HEK293T (cell line): ENCODE measurements at regions not wholly inside any gene's neighbourhood (a gene's known extent, or its start where the extent isn't known, plus 50 kb on each side); places are given as distances from the start of the nearest gene placed in this dataset.

ENCODE experiments used
- ARNT ChIP-seq: fragments of 450-650 bp; IDR thresholded peaks from 2 replicates; pipeline ENCODE4 v1.6.1; 2017; ENCODE audit warnings: mild to moderate bottlenecking
- BHLHE40 ChIP-seq: fragments of 450-650 bp; IDR thresholded peaks from 2 replicates; pipeline ENCODE4 v1.6.1; 2016; ENCODE audit warnings: mild to moderate bottlenecking, moderate library complexity, borderline replicate concordance
- CTBP1 ChIP-seq: fragments of 450-650 bp; IDR thresholded peaks from 2 replicates; pipeline ENCODE4 v1.6.1; 2016; ENCODE audit warnings: borderline replicate concordance
- FOXA1 ChIP-seq: fragments of 450-650 bp; IDR thresholded peaks from 2 replicates; pipeline ENCODE4 v1.6.1; 2016; ENCODE audit warnings: mild to moderate bottlenecking
- FOXK2 ChIP-seq: fragments of 450-650 bp; IDR thresholded peaks from 2 replicates; pipeline ENCODE4 v1.6.1; 2016; ENCODE audit warnings: mild to moderate bottlenecking
- FOXM1 ChIP-seq: fragments of 450-650 bp; IDR thresholded peaks from 2 replicates; pipeline ENCODE4 v1.6.1; 2017; ENCODE audit warnings: mild to moderate bottlenecking, borderline replicate concordance
- HDGF ChIP-seq: fragments of 450-650 bp; IDR thresholded peaks from 2 replicates; pipeline ENCODE4 v1.6.1; 2017; ENCODE audit warnings: antibody characterized with exemption, borderline replicate concordance
- LEF1 ChIP-seq: fragments of 450-650 bp; IDR thresholded peaks from 2 replicates; pipeline ENCODE4 v1.6.1; 2017; ENCODE audit warnings: mild to moderate bottlenecking, borderline replicate concordance
- NFRKB ChIP-seq: fragments of 450-650 bp; IDR thresholded peaks from 2 replicates; pipeline ENCODE4 v1.6.1; 2016; ENCODE audit warnings: mild to moderate bottlenecking, moderate library complexity
- SP1 ChIP-seq: fragments of 450-650 bp; IDR thresholded peaks from 2 replicates; pipeline ENCODE4 v1.6.1; 2017
- TARDBP ChIP-seq: fragments of 450-650 bp; IDR thresholded peaks from 2 replicates; pipeline ENCODE4 v1.6.1; 2016
- ZNF384 ChIP-seq: fragments of 450-650 bp; IDR thresholded peaks from 2 replicates; pipeline ENCODE4 v1.6.1; 2016

- TF ChIP-seq ARNT (no peak), BHLHE40 (no peak), HDGF (no peak), SP1 (no peak), TARDBP (no peak), FOXM1 (no peak), FOXK2 (no peak), ZNF384 (no peak), CTBP1 (no peak), NFRKB (no peak), FOXA1 (no peak), LEF1 (no peak)
Measured at GRCh38 chr1:81654657-81655056, 146.1 kb upstream of the ADGRL2 start.
